ENCODE measurements at regions not wholly inside any gene's neighbourhood (a gene's known extent, or its start where the extent isn't known, plus 50 kb on each side); places are given as distances from the start of the nearest gene placed in this dataset.

DNA sequence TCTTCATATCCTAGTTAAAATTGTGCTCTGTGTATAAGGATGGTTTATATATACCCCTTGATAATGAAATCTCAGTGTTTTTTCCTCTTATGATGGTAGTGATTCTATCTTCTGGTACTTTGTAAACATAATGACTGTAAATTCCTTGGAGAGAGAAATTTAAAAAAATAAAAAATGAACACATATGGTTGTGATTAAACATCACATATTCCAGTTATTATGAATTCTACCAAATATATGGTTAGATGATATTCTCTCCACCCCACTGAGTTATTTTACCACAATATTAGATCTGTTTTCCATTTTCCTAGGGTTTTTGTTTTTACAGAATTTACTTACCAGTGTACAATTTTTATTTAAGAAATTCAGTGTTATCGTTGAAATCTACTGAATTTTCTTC lies 481.9 kb upstream of the NOVA1 start:
- POLR2A ChIA-PET = no interaction called here
- no peak for DNase-seq (ENCODE audit: extremely low spot score)
- CTCF ChIA-PET = no interaction called here
- TF ChIP-seq FOXM1 (IDR thresholded peaks at IDR 0.05; ENCODE audit: borderline replicate concordance) (no peak), L3MBTL2 (conservative IDR thresholded peaks at IDR 0.05) (no peak), ELF4 (IDR thresholded peaks at IDR 0.05) (no peak), CTBP1 (IDR thresholded peaks at IDR 0.05; ENCODE audit: borderline replicate concordance) (no peak), SUZ12 (IDR thresholded peaks at IDR 0.05) (no peak), FOXA1 (IDR thresholded peaks at IDR 0.05) (no peak), TARDBP (IDR thresholded peaks at IDR 0.05) (no peak), ZNF384 (IDR thresholded peaks at IDR 0.05) (no peak), BHLHE40 (IDR thresholded peaks at IDR 0.05; ENCODE audit: borderline replicate concordance) (no peak), SP1 (IDR thresholded peaks at IDR 0.05) (no peak), NFRKB (IDR thresholded peaks at IDR 0.05) (no peak), HDGF (IDR thresholded peaks at IDR 0.05; ENCODE audit: borderline replicate concordance) (no peak), LEF1 (IDR thresholded peaks at IDR 0.05; ENCODE audit: borderline replicate concordance) (no peak), ARNT (IDR thresholded peaks at IDR 0.05) (no peak), FOXK2 (IDR thresholded peaks at IDR 0.05) (no peak)
- TF ChIP-seq, protein P1, sequence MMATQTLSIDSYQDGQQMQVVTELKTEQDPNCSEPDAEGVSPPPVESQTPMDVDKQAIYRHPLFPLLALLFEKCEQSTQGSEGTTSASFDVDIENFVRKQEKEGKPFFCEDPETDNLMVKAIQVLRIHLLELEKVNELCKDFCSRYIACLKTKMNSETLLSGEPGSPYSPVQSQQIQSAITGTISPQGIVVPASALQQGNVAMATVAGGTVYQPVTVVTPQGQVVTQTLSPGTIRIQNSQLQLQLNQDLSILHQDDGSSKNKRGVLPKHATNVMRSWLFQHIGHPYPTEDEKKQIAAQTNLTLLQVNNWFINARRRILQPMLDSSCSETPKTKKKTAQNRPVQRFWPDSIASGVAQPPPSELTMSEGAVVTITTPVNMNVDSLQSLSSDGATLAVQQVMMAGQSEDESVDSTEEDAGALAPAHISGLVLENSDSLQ (IDR thresholded peaks at IDR 0.05) = no peak

DNA sequence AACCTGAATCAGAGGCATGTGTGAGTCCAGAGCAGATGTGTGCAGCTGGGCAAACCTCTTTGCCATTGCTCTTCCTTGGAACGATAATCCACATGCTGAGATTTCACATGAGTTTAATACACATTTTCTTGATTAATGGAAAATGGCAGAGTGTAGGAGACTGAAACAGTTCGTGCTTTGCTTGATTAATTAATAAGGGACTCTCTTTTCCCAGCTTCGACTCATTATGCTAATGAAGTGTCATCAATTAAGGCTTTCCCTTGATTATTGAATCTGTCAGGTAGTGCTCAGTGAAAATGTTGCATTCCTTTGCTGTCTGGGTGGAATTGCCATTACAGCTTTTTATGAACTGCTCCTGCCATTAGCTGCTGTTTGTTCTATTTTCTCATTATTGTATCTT lies 487.7 kb upstream of the NOVA1 start:
- ChIA-PET CTCF (no interaction called here), POLR2A (no interaction called here)
- DNase-seq (ENCODE audit: extremely low spot score) = no peak
- no peak for TF ChIP-seq L3MBTL2 (conservative IDR thresholded peaks at IDR 0.05)
- no peak for TF ChIP-seq CTBP1 (IDR thresholded peaks at IDR 0.05; ENCODE audit: borderline replicate concordance)
- no peak for TF ChIP-seq ELF4 (IDR thresholded peaks at IDR 0.05)
- no peak for TF ChIP-seq FOXA1 (IDR thresholded peaks at IDR 0.05)
- TF ChIP-seq HDGF (IDR thresholded peaks at IDR 0.05; ENCODE audit: borderline replicate concordance) = no peak
- TF ChIP-seq BHLHE40 (IDR thresholded peaks at IDR 0.05; ENCODE audit: borderline replicate concordance) = no peak
- no peak for TF ChIP-seq SUZ12 (IDR thresholded peaks at IDR 0.05)
- TF ChIP-seq FOXM1 (IDR thresholded peaks at IDR 0.05; ENCODE audit: borderline replicate concordance) = no peak
- no peak for TF ChIP-seq SP1 (IDR thresholded peaks at IDR 0.05)
- TF ChIP-seq, protein P1 (IDR thresholded peaks at IDR 0.05) = no peak
- TF ChIP-seq ARNT (IDR thresholded peaks at IDR 0.05) = no peak

DNA sequence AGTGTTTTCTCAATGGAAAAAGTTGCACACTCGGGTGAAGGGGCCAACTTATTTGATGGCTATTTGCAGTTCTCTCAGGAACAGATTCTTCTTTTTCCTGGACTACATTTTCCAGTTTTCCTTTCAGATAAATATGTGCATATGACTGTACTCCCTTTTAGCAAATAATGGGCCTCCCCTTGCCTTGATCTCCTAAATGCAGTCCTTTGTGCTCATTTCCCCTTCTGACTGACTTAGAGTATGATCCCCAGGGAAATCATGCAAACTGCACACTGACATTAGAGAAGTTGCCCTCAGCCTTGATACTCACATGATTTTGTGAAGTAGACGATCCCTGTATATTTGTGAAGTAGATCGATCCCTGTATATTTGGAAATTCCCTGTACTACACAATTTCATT lies 492.9 kb upstream of the NOVA1 start:
- TF ChIP-seq CTBP1 (IDR thresholded peaks at IDR 0.05; ENCODE audit: borderline replicate concordance) = no peak
- TF ChIP-seq TARDBP (IDR thresholded peaks at IDR 0.05) = no peak
- no peak for TF ChIP-seq FOXM1 (IDR thresholded peaks at IDR 0.05; ENCODE audit: borderline replicate concordance)
- TF ChIP-seq LEF1 (IDR thresholded peaks at IDR 0.05; ENCODE audit: borderline replicate concordance) = no peak
- TF ChIP-seq BHLHE40 (IDR thresholded peaks at IDR 0.05; ENCODE audit: borderline replicate concordance) = no peak
- no peak for TF ChIP-seq SP1 (IDR thresholded peaks at IDR 0.05)
- no peak for TF ChIP-seq FOXA1 (IDR thresholded peaks at IDR 0.05)
- no peak for TF ChIP-seq SUZ12 (IDR thresholded peaks at IDR 0.05)
- no peak for TF ChIP-seq HDGF (IDR thresholded peaks at IDR 0.05; ENCODE audit: borderline replicate concordance)
- TF ChIP-seq, protein P1 (IDR thresholded peaks at IDR 0.05) = no peak
- no peak for TF ChIP-seq FOXK2 (IDR thresholded peaks at IDR 0.05)
- no peak for TF ChIP-seq ZNF384 (IDR thresholded peaks at IDR 0.05)
- no peak for TF ChIP-seq ARNT (IDR thresholded peaks at IDR 0.05)
- no peak for TF ChIP-seq L3MBTL2 (conservative IDR thresholded peaks at IDR 0.05)
- no peak for TF ChIP-seq ELF4 (IDR thresholded peaks at IDR 0.05)
- no peak for TF ChIP-seq NFRKB (IDR thresholded peaks at IDR 0.05)
- no peak for DNase-seq (ENCODE audit: extremely low spot score)
- ChIA-PET CTCF (no interaction called here), POLR2A (no interaction called here)

- no peak for DNase-seq (ENCODE audit: extremely low spot score)
- CTCF ChIA-PET = no interaction called here
- TF ChIP-seq, protein P1 (IDR thresholded peaks at IDR 0.05) = no peak
- no peak for TF ChIP-seq ELF4 (IDR thresholded peaks at IDR 0.05)
- no peak for TF ChIP-seq FOXM1 (IDR thresholded peaks at IDR 0.05; ENCODE audit: borderline replicate concordance)
- no peak for TF ChIP-seq L3MBTL2 (conservative IDR thresholded peaks at IDR 0.05)
- no peak for TF ChIP-seq BHLHE40 (IDR thresholded peaks at IDR 0.05; ENCODE audit: borderline replicate concordance)
- no peak for TF ChIP-seq ARNT (IDR thresholded peaks at IDR 0.05)
- no peak for TF ChIP-seq FOXK2 (IDR thresholded peaks at IDR 0.05)
- TF ChIP-seq HDGF (IDR thresholded peaks at IDR 0.05; ENCODE audit: borderline replicate concordance) = no peak
- no peak for TF ChIP-seq NFRKB (IDR thresholded peaks at IDR 0.05)
- TF ChIP-seq FOXA1 (IDR thresholded peaks at IDR 0.05) = no peak
- no peak for TF ChIP-seq SUZ12 (IDR thresholded peaks at IDR 0.05)
- TF ChIP-seq SP1 (IDR thresholded peaks at IDR 0.05) = no peak
- TF ChIP-seq LEF1 (IDR thresholded peaks at IDR 0.05; ENCODE audit: borderline replicate concordance) = no peak
- TF ChIP-seq ZNF384 (IDR thresholded peaks at IDR 0.05) = no peak
- TF ChIP-seq CTBP1 (IDR thresholded peaks at IDR 0.05; ENCODE audit: borderline replicate concordance) = no peak
- POLR2A ChIA-PET = no interaction called here
Observed at GRCh38 chr14:27091973-27092372, 494.1 kb upstream of the NOVA1 start.

GRCh38 chr14:27096091-27096490 lies 498.3 kb upstream of the NOVA1 start:
- CTCF ChIA-PET = no interaction called here
- POLR2A ChIA-PET = no interaction called here
- DNase-seq (ENCODE audit: extremely low spot score) = no peak
- TF ChIP-seq ARNT (IDR thresholded peaks at IDR 0.05) (no peak), SP1 (IDR thresholded peaks at IDR 0.05) (no peak), SUZ12 (IDR thresholded peaks at IDR 0.05) (no peak), BHLHE40 (IDR thresholded peaks at IDR 0.05; ENCODE audit: borderline replicate concordance) (no peak), NFRKB (IDR thresholded peaks at IDR 0.05) (no peak), L3MBTL2 (conservative IDR thresholded peaks at IDR 0.05) (no peak), FOXM1 (IDR thresholded peaks at IDR 0.05; ENCODE audit: borderline replicate concordance) (no peak), HDGF (IDR thresholded peaks at IDR 0.05; ENCODE audit: borderline replicate concordance) (no peak), FOXK2 (IDR thresholded peaks at IDR 0.05) (no peak), FOXA1 (IDR thresholded peaks at IDR 0.05) (no peak), ZNF384 (IDR thresholded peaks at IDR 0.05) (no peak), LEF1 (IDR thresholded peaks at IDR 0.05; ENCODE audit: borderline replicate concordance) (no peak), TARDBP (IDR thresholded peaks at IDR 0.05) (no peak), ELF4 (IDR thresholded peaks at IDR 0.05) (no peak), CTBP1 (IDR thresholded peaks at IDR 0.05; ENCODE audit: borderline replicate concordance) (no peak)
- TF ChIP-seq, protein P1 (IDR thresholded peaks at IDR 0.05) = no peak

Measured in HEK293T (cell line).